NCI-H226 (cell line): ENCODE measurements at regions not wholly inside any gene's neighbourhood (a gene's known extent, or its start where the extent isn't known, plus 50 kb on each side); places are given as distances from the start of the nearest gene placed in this dataset.
"Not testable (repeated sequence)": the region's sequence is repeated elsewhere in the genome, so short reads cannot be mapped to it uniquely, and the experiment has no call there.

Experiments
- DNase-seq: peaks from one replicate; pipeline ENCODE4 v3.0.0-alpha.2; 2015

DNA sequence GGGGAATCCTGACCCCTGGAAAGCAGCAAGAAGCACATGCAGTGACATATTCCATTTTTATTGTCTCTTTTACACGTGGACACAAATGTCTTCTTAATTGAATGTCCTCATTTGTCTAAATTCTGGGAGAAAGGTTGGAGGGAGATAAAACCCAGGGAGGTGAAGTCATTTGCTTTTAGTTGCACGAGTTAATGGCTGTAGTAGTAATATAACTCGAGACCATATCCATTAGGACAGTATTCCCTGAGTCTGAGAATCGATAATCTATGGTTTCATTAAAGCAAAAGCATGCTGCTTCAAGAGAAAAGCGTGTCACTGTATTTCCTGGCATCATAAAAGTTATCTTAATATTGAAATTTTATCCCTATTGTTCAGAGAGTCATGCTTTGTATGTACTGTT is 216.0 kb upstream of the PELI2 start:
- DNase-seq, result no peak

- no peak for DNase-seq
Observed at GRCh38 chr14:55904086-55904485, 214.1 kb upstream of the PELI2 start.

DNA sequence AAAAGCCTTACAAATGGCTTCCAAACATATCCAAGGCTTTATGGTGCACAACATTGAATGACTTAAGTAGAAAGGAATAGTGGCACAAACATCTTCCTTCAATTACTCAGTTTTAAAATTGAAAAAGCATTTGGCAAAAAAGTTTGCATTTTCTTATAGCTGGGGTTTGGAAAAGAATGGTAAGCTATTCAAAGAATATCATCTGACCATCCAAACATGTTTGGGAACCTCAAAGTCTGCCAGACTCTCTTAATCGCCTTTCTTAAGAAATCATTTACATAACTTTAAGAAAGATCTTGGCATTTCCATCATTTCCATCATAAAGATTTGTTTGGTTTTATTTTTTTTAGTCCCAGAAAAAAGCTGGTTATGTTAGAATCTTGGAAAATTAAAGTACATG is 210.1 kb upstream of the PELI2 start:
- no peak for DNase-seq

DNA sequence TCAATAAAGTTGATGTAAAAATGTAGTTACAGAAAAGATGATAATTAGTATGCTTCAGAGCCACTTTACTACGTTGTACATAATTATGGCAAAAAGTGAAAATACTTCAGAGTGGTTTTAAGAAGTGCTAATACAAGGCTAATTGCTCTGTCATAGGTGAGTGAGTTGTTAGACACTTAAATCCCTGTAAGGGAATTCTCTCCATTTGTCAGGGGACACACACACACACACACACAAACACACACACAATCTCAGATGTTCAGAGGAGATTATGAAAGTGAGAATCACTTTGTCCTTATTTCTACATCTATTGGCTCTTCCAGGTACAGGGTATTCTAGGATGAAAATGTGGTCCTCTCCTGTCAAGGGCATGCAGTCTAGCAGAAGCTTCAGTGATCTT is 208.3 kb upstream of the PELI2 start:
- DNase-seq, result no peak

GRCh38 chr14:55910601-55911243 is 207.5 kb upstream of the PELI2 start:
- DNase-seq, result no peak

- no peak for DNase-seq
Observed at GRCh38 chr14:55911776-55912175, 206.4 kb upstream of the PELI2 start.

DNA sequence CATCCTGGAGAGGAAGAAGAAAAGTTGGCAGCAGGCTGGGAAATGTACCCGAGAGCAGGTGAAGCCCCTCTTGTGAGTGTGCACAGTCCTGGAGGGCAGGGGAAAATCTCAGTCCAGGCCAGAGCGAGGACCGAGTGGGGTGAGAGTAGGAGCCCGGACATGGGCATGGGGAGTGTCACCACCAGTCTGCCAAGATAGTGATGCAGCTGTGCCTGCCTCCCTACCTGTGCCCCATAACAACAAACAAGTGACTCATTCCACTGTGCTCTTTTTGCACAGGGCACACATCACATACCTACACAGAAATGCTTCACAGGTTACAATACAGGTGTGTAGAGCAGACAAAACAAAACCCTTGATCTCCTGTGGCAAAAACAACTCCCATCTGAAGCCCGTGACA is 205.9 kb upstream of the PELI2 start:
- DNase-seq, result no peak

DNA sequence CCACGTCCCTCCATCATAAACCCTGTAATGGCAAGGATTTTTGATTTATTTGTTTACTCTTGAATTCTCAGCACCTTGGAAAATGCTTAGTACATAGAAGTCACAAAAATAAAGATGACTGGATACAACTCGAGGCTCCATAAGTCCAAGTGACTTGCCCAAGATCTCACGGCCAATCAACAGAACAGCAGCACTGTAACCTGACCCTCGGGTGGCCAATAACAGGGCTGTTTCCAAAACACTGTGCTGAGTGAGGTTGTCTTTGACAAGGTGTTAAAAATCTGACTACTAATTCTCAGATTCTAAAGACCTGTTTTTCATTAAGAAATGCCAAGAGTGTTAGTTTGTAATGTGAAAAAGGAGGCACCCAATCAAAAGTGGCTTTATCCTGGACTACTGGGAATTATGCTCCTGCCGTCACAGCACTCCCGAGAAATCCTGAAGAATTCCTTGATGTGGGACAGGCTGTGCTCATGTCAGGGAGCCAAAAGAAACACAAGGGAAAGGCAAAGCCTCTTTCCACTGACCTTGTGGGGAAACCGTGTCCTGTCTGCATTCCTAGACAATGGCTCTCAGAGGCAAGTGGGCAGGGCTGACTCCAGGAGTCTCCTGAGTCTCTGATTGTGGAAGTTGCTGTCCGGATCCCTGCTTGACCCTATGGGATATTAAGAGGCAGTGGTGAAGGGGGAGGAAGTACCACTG is 204.7 kb upstream of the PELI2 start:
- no peak for DNase-seq

GRCh38 chr14:55914771-55915170 is 203.4 kb upstream of the PELI2 start:
- DNase-seq, result no peak

DNA sequence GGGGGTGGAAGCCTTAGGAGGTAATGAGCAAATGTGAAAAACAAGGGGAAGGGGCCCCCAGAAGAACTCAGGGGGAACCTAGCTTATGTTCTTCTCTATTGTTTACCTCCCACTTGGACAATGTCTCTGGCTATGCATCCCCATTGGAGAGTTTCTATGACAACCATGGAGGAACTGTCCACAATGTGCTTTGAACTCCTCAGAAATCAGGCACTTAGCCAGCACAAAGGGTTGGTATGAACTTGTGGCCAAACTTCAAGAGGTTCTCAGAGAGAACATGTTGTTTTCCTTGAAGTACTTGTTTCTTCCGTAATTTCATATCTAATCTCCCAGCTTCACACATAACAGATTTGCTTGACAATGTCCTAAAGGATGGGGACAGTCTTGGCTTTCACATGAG is 202.8 kb upstream of the PELI2 start:
- DNase-seq, result no peak

DNA sequence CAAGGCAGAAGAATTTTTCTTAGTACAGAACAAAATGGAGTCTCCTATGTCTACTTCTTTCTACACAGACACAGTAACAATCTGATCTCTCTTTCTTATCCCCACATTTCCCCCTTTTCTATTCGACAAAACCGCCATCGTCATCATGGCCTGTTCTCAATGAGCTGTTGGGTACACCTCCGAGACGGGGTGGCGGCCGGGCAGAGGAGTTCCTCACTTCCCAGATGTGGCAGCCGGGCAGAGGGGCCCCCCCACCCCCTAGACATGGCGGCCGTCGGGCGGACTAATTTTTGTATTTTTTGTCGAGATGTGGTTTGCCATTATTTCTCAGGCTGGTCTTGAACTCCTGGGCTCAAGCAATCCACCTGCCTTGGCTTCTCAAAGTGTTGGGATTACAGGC is 198.4 kb upstream of the PELI2 start:
- DNase-seq, result not testable (repeated sequence)

DNA sequence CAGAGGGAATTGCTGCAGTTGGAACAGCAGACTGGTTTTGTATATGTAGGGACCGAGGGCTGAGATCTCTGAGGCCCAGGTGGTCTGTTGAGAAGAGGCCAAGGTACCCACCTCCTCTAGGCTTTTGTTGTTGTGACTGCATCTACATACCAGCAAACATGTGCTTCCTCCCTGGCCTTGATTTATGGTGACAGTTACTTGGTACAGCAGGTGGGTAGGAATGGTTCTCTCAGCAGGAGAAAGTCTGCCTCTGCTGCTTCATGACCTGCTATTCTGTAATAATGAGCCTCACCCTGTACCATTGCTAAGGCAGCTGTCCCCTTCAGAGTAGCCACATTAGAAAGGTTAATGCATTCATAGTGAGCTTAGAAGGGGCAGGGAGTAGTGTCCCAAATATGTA is 196.7 kb upstream of the PELI2 start:
- DNase-seq, result no peak

DNA sequence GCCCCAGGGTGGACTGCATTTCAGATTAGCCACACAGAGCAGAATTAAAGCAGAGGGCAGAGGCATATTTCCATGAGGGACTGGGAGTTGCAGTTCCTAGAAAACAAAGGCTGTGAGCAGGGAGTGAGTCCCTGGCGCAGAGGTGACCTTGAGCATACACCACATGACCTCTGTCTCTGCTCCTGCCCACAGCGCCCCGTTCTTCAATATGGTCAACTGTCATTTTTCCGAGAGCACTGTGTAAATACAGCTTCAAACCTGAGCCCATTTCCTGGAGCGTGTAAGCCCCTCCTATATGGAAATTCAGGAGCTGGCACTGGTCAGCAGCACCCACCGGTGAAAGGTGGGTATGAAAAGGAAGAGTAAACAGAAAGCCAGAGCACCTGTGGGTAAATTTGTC is 192.2 kb upstream of the PELI2 start:
- no peak for DNase-seq

- no peak for DNase-seq
Observed at GRCh38 chr14:55927028-55927427, 191.2 kb upstream of the PELI2 start.

GRCh38 chr14:55928276-55928675 is 189.9 kb upstream of the PELI2 start:
- DNase-seq, result no peak

DNA sequence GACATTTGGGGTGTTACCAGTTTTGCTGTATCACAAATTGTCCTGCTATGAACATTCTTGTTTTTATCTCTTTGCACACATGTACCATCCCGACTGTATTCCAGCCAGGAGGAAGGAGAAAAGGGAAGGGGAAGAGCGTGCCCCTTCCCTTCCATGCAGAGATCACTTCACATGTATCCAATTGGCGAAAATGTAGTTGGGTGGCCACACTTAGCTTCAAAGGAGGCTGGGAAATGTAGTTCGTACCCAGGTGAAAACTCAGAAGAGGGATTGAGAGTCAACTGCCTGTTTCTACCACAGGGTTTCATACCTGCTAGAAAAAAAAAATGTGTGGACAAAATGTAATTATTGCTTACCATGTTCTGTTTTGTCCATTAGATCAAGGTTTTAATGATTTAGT is 189.1 kb upstream of the PELI2 start:
- no peak for DNase-seq

DNA sequence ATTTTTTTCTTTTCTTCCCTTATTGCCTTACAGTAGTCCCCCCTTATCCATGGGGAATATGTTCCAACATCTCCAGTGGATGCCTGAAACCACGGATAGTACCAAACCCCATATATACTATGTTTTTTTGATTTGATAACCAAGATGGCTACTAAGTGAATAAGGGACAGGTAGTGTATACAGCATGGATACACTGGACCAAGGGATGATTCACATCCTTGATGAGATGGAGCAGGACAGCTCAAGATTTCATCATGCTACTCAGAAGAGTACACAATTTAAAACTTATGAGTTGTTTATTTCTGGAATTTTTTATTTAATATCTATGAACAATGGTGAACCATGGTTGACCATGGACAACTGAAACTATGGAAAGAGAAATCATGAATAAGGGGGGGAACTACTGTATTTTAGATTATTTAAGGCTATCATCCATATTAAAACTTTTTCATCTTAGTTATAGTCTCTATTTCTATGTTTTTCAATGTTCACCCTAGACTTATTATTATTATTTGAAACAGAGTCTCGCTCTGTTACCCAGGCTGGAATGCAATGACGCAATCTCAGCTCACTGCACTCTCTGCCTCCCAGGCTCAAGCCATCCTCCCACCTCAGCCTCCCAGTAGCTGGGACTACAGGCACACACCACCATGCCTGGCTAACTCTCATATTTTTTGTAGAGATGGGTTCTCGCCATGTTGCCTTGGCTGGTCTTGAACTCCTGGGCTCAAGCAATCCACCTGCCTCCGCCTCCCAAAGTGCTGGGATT is 188.0 kb upstream of the PELI2 start:
- no peak for DNase-seq

GRCh38 chr14:55936691-55937090 is 181.5 kb upstream of the PELI2 start:
- no peak for DNase-seq

- peak; percentile 8 for DNase-seq
Observed at GRCh38 chr14:55938249-55938791, 179.9 kb upstream of the PELI2 start.

GRCh38 chr14:55942076-55942654 is 176.0 kb upstream of the PELI2 start:
- DNase-seq, result no peak

GRCh38 chr14:55942826-55943225 is 175.4 kb upstream of the PELI2 start:
- DNase-seq, result no peak

- DNase-seq, result no peak
Observed at GRCh38 chr14:55944757-55945156, 173.5 kb upstream of the PELI2 start.

DNA sequence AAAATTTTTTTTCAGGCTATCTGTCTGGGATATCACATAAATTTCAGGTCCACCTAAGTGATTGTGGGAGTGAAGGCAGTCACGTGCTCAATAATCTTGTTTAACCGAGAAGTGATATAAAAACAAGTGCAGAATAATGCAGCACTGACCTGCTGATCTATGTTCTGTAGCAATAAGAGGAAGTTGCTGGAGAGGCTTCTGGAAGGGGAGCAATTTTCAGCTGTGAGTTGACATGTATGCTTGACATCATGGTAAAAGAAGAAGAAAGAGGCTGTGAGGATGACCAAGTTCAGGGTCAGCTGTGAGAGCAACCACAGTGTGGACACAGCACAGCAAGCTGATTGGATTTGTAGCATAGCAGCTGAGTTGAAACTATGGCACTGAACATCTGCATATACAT is 172.0 kb upstream of the PELI2 start:
- DNase-seq, result no peak

DNA sequence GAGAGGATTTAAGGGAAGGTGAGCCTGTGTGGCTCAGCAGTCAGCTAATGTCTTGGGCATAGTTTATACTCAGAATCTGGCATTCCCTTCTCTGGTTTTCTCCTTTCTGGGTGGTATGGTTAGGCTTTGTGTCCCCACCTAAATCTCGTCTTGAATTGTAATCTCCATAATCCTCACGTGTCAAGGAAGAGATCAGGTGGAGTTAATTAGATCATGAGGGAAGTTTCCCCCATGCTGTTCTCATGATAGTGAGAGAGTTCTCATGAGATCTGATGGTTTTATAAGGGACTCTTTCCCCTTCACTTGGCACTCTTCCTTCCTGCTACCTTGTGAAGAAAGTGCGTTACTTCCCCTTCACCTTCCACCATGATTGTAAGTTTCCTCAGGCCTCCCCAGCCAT is 169.8 kb upstream of the PELI2 start:
- no peak for DNase-seq
